ENCODE measurements at regions not wholly inside any gene's neighbourhood (a gene's known extent, or its start where the extent isn't known, plus 50 kb on each side); places are given as distances from the start of the nearest gene placed in this dataset.

GRCh38 chr4:58723954-58724353 lies 1613.8 kb upstream of the IGFBP7 start:
- no peak for DNase-seq (ENCODE audit: low read depth)
- no peak overlapping the region for H3K4me3 ChIP-seq (ENCODE audit: low read length)
- no peak for TF ChIP-seq CTCF (IDR thresholded peaks at IDR 0.05; ENCODE audit: insufficient read depth, low read depth, low read length, missing control alignments)

GRCh38 chr4:58711039-58711438 lies 1600.9 kb upstream of the IGFBP7 start:
- no peak overlapping the region for H3K4me3 ChIP-seq (ENCODE audit: low read length)
- DNase-seq (ENCODE audit: low read depth) = no peak
- no peak for TF ChIP-seq CTCF (IDR thresholded peaks at IDR 0.05; ENCODE audit: insufficient read depth, low read depth, low read length, missing control alignments)

- no peak for DNase-seq (ENCODE audit: low read depth)
- no peak for TF ChIP-seq CTCF (IDR thresholded peaks at IDR 0.05; ENCODE audit: insufficient read depth, low read depth, low read length, missing control alignments)
- H3K4me3 ChIP-seq (ENCODE audit: low read length) = no peak overlapping the region
Measured at GRCh38 chr4:58688568-58688967, 1578.4 kb upstream of the IGFBP7 start.

- no peak for DNase-seq (ENCODE audit: low read depth)
- no peak overlapping the region for H3K4me3 ChIP-seq (ENCODE audit: low read length)
- TF ChIP-seq CTCF (IDR thresholded peaks at IDR 0.05; ENCODE audit: insufficient read depth, low read depth, low read length, missing control alignments) = no peak
Measured at GRCh38 chr4:58679886-58680285, 1569.7 kb upstream of the IGFBP7 start.

- no peak for TF ChIP-seq CTCF (IDR thresholded peaks at IDR 0.05; ENCODE audit: insufficient read depth, low read depth, low read length, missing control alignments)
- DNase-seq (ENCODE audit: low read depth) = no peak
- H3K4me3 ChIP-seq (ENCODE audit: low read length) = no peak overlapping the region
Measured at GRCh38 chr4:58679051-58679450, 1568.9 kb upstream of the IGFBP7 start.

- TF ChIP-seq CTCF (IDR thresholded peaks at IDR 0.05; ENCODE audit: insufficient read depth, low read depth, low read length, missing control alignments) = no peak
Measured at GRCh38 chr4:58669783-58670182, 1559.6 kb upstream of the IGFBP7 start.

GRCh38 chr4:58665649-58666048 lies 1555.5 kb upstream of the IGFBP7 start:
- no peak for TF ChIP-seq CTCF (IDR thresholded peaks at IDR 0.05; ENCODE audit: insufficient read depth, low read depth, low read length, missing control alignments)
- DNase-seq (ENCODE audit: low read depth) = no peak
- H3K4me3 ChIP-seq (ENCODE audit: low read length) = no peak overlapping the region

More at GRCh38 chr4:58669783-58670182, 1559.6 kb upstream of the IGFBP7 start:
- H3K4me3 ChIP-seq (ENCODE audit: low read length) = no peak overlapping the region
- no peak for DNase-seq (ENCODE audit: low read depth)
